SK-N-MC (cell line): ENCODE measurements at regions not wholly inside any gene's neighbourhood (a gene's known extent, or its start where the extent isn't known, plus 50 kb on each side); places are given as distances from the start of the nearest gene placed in this dataset.

Experiments
- EZH2 ChIP-seq: fragments of 200-600 bp; sonication (generic); IDR thresholded peaks from one replicate; pipeline ENCODE4 v1.6.1; 2017; ENCODE audit warnings: antibody characterized with exemption
- FOXP2 ChIP-seq: optimal IDR thresholded peaks from 2 replicates; pipeline ENCODE3; 2011; ENCODE audit warnings: mild to moderate bottlenecking, moderate library complexity; ENCODE audit not compliant: insufficient read depth; ENCODE audit errors: extremely low read length, control extremely low read depth
- POLR2AphosphoS5 ChIP-seq: IDR thresholded peaks from 2 replicates; pipeline ENCODE4 v1.6.1; 2012; ENCODE audit warnings: mild to moderate bottlenecking, low read depth, low read length, borderline replicate concordance

DNA sequence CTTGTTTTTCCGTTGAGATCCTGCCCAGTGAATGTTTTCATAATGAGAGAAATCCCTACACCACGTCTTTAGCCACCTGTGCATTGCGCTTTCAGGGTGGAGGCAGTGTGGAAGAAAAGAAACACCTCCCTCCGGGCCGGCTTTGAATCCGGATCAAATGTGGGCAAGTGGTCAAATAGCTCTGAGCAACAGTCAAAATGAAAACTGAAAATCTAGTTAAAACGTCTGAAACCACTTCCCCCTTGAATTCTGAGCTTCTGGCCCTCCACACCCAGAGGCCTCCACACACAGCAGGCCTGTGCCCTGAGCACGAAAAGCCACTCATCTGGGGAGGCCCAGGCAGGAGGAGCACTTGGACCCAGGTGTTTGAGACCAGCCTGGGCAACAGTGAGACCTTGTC is 263.6 kb upstream of the SALL3 start:
- TF ChIP-seq EZH2 (no peak), POLR2AphosphoS5 (no peak), FOXP2 (no peak)
